ENCODE measurements at regions not wholly inside any gene's neighbourhood (a gene's known extent, or its start where the extent isn't known, plus 50 kb on each side); places are given as distances from the start of the nearest gene placed in this dataset.

- no peak overlapping the region for H3K27ac Mint-ChIP-seq
- no peak for TF ChIP-seq CTCF (IDR thresholded peaks at IDR 0.05; ENCODE audit: unreplicated experiment)
- H3K4me1 Mint-ChIP-seq (ENCODE audit: low read depth), result no peaks in the 10 kb centered on the region
- peaks cover 1% of the 10 kb centered on the region for H3K36me3 Mint-ChIP-seq (ENCODE audit: insufficient read depth)
- H3K4me3 Mint-ChIP-seq (ENCODE audit: low read depth), result no peak overlapping the region
- peaks cover 22% of the 10 kb centered on the region for H3K9me3 Mint-ChIP-seq (ENCODE audit: low read depth)
- H3K27me3 Mint-ChIP-seq, result no peaks in the 10 kb centered on the region
- no peak for DNase-seq (ENCODE audit: low spot score, unreplicated experiment)
These were observed 357.0 kb downstream of the SQOR start for GRCh38 chr15:45991863-45992262.

- Mint-ChIP-seq H3K9me3 (ENCODE audit: low read depth) (peaks cover 17% of the 10 kb centered on the region), H3K27me3 (no peaks in the 10 kb centered on the region), H3K4me1 (ENCODE audit: low read depth) (no peaks in the 10 kb centered on the region), H3K36me3 (ENCODE audit: insufficient read depth) (peaks cover 1% of the 10 kb centered on the region), H3K4me3 (ENCODE audit: low read depth) (no peak overlapping the region), H3K27ac (no peak overlapping the region)
- TF ChIP-seq CTCF (IDR thresholded peaks at IDR 0.05; ENCODE audit: unreplicated experiment), result no peak
- DNase-seq (ENCODE audit: low spot score, unreplicated experiment), result no peak
These were observed 358.2 kb downstream of the SQOR start for GRCh38 chr15:45993072-45993471.

DNA sequence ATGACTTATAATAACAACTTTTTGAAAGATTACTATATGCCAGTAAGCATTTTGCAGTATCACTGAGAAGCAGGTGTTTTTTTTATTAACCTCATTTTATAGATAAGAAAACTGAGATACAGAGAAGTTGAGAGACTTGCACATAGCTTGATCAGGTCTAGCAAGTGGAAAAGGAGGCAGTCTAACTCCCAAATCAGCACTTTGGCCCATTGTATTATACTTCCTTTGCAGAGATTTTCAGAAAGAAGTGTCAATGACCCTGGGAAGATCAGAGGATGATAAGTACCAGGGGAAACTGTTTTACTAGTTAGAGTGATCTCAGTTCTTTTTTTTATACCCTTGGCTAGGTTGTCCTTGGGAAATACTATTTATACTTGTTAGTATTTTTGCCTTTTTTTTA, 358.7 kb downstream of the SQOR start:
- peaks cover 1% of the 10 kb centered on the region for H3K36me3 Mint-ChIP-seq (ENCODE audit: insufficient read depth)
- no peaks in the 10 kb centered on the region for H3K27me3 Mint-ChIP-seq
- H3K4me3 Mint-ChIP-seq (ENCODE audit: low read depth), result no peak overlapping the region
- no peak overlapping the region for H3K27ac Mint-ChIP-seq
- no peak for DNase-seq (ENCODE audit: low spot score, unreplicated experiment)
- no peak for TF ChIP-seq CTCF (IDR thresholded peaks at IDR 0.05; ENCODE audit: unreplicated experiment)
- peaks cover 13% of the 10 kb centered on the region for H3K9me3 Mint-ChIP-seq (ENCODE audit: low read depth)
- no peaks in the 10 kb centered on the region for H3K4me1 Mint-ChIP-seq (ENCODE audit: low read depth)

GRCh38 chr15:45995800-45996199, 361.0 kb downstream of the SQOR start:
- H3K36me3 Mint-ChIP-seq (ENCODE audit: insufficient read depth), result no peaks in the 10 kb centered on the region
- H3K4me1 Mint-ChIP-seq (ENCODE audit: low read depth), result no peaks in the 10 kb centered on the region
- no peaks in the 10 kb centered on the region for H3K27me3 Mint-ChIP-seq
- DNase-seq (ENCODE audit: low spot score, unreplicated experiment), result no peak
- no peak overlapping the region for H3K27ac Mint-ChIP-seq
- H3K4me3 Mint-ChIP-seq (ENCODE audit: low read depth), result no peak overlapping the region
- H3K9me3 Mint-ChIP-seq (ENCODE audit: low read depth), result peaks cover 4% of the 10 kb centered on the region
- TF ChIP-seq CTCF (IDR thresholded peaks at IDR 0.05; ENCODE audit: unreplicated experiment), result no peak

GRCh38 chr15:46014532-46014931, 379.7 kb downstream of the SQOR start:
- Mint-ChIP-seq H3K4me3 (ENCODE audit: low read depth) (no peak overlapping the region), H3K27me3 (no peaks in the 10 kb centered on the region), H3K27ac (no peak overlapping the region), H3K36me3 (ENCODE audit: insufficient read depth) (peaks cover 4% of the 10 kb centered on the region), H3K9me3 (ENCODE audit: low read depth) (peaks cover 36% of the 10 kb centered on the region), H3K4me1 (ENCODE audit: low read depth) (no peaks in the 10 kb centered on the region)
- DNase-seq (ENCODE audit: low spot score, unreplicated experiment), result no peak
- TF ChIP-seq CTCF (IDR thresholded peaks at IDR 0.05; ENCODE audit: unreplicated experiment), result no peak

Data from progenitor cell of endocrine pancreas (in vitro differentiated cells).